OCI-LY3 (cell line): ENCODE measurements at regions not wholly inside any gene's neighbourhood (a gene's known extent, or its start where the extent isn't known, plus 50 kb on each side); places are given as distances from the start of the nearest gene placed in this dataset.

Source experiments
- H2AFZ ChIP-seq: fragments of 200-600, 300-600 bp; shearing (Covaris generic); 2 replicates; pipeline ENCODE4 v1.6.0; 2014; ENCODE audit warnings: antibody characterized with exemption, low read depth, low read length
- H3K27ac ChIP-seq: fragments of 200-600, 300-600 bp; sonication (generic); 2 replicates; pipeline ENCODE4 v1.5.1; 2014; ENCODE audit warnings: mild to moderate bottlenecking, low read length, moderate library complexity, mixed read lengths
- H3K27me3 ChIP-seq: fragments of 200-600, 300-600 bp; sonication (generic); 2 replicates; pipeline ENCODE4 v1.6.1; 2014; ENCODE audit warnings: low read depth, low read length, mixed read lengths
- H3K36me3 ChIP-seq: fragments of 200-600, 300-600 bp; sonication (generic); replicated peaks from 2 replicates; pipeline ENCODE3; 2014; ENCODE audit warnings: low read depth, low read length, mixed read lengths
- H3K4me1 ChIP-seq: fragments of 300-600, 200-600 bp; sonication (generic); 2 replicates; pipeline ENCODE4 v1.6.1; 2014; ENCODE audit warnings: low read length, mixed read lengths
- H3K4me2 ChIP-seq: fragments of 200-600, 300-600 bp; sonication (generic); 2 replicates; pipeline ENCODE4 v1.6.1; 2014; ENCODE audit warnings: low read length, mixed read lengths
- H3K4me3 ChIP-seq: fragments of 300-600, 200-600 bp; sonication (generic); 2 replicates; pipeline ENCODE4 v1.5.1; 2014; ENCODE audit warnings: antibody characterized with exemption, mild to moderate bottlenecking, low read length, moderate library complexity
- H3K79me2 ChIP-seq: fragments of 300-600, 200-600 bp; shearing (Covaris generic); 2 replicates; pipeline ENCODE4 v1.6.1; 2014; ENCODE audit warnings: mild to moderate bottlenecking, low read length, mixed read lengths
- H3K9ac ChIP-seq: fragments of 300-600, 200-600 bp; shearing (Covaris generic); 2 replicates; pipeline ENCODE4 v1.6.0; 2014; ENCODE audit warnings: mild to moderate bottlenecking, low read length, moderate library complexity
- H3K9me3 ChIP-seq: fragments of 200-600, 300-600 bp; shearing (Covaris generic); 2 replicates; pipeline ENCODE4 v1.6.1; 2014; ENCODE audit warnings: low read length, mixed read lengths; ENCODE audit not compliant: insufficient read depth
- H4K20me1 ChIP-seq: fragments of 200-600, 300-600 bp; sonication (generic); 2 replicates; pipeline ENCODE4 v1.6.1; 2016; ENCODE audit warnings: low read length, mixed read lengths; ENCODE audit not compliant: insufficient read depth
- EZH2phosphoT487 ChIP-seq: fragments of 200-600 bp; shearing (Covaris generic); IDR thresholded peaks from 2 replicates; pipeline ENCODE4 v1.6.1; 2018; ENCODE audit warnings: antibody characterized with exemption, mixed run types, low read depth
- TF ChIP-seq, protein P1 (sequence below): fragments of 200-600, 300-600 bp; sonication (generic); IDR thresholded peaks from 2 replicates; pipeline ENCODE4 v1.5.1; 2014; ENCODE audit warnings: antibody characterized with exemption, low read length, low read depth

DNA sequence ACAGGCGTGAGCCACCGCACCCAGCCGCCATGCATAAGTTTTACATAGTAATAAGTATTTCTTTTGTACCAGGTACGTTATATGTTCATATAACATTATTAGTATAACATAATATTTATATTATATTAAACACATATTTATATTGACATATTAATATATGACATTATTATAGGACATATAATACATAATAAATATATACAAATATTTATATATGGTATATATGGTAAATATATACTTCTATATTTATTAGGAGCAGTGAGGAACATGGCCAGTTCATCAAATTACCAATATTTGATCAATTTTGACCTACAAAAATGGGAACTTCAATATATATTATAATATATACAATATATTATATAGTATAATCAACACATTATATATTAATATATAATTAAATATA, 245.9 kb upstream of the FGGY start:
- Histone ChIP-seq H3K27me3 (no peaks in the 10 kb centered on the region), H3K4me1 (peaks cover 23% of the 10 kb centered on the region), H3K36me3 (peaks cover 4% of the 10 kb centered on the region), H2AFZ (no peak overlapping the region), H3K27ac (no peak overlapping the region), H3K4me2 (no peak overlapping the region), H3K9ac (no peak overlapping the region), H3K4me3 (no peak overlapping the region), H3K9me3 (no peaks in the 10 kb centered on the region), H4K20me1 (no peaks in the 10 kb centered on the region), H3K79me2 (no peaks in the 10 kb centered on the region)
- TF ChIP-seq, protein P1, sequence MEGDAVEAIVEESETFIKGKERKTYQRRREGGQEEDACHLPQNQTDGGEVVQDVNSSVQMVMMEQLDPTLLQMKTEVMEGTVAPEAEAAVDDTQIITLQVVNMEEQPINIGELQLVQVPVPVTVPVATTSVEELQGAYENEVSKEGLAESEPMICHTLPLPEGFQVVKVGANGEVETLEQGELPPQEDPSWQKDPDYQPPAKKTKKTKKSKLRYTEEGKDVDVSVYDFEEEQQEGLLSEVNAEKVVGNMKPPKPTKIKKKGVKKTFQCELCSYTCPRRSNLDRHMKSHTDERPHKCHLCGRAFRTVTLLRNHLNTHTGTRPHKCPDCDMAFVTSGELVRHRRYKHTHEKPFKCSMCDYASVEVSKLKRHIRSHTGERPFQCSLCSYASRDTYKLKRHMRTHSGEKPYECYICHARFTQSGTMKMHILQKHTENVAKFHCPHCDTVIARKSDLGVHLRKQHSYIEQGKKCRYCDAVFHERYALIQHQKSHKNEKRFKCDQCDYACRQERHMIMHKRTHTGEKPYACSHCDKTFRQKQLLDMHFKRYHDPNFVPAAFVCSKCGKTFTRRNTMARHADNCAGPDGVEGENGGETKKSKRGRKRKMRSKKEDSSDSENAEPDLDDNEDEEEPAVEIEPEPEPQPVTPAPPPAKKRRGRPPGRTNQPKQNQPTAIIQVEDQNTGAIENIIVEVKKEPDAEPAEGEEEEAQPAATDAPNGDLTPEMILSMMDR = no peak
- TF ChIP-seq EZH2phosphoT487 = no peak

DNA sequence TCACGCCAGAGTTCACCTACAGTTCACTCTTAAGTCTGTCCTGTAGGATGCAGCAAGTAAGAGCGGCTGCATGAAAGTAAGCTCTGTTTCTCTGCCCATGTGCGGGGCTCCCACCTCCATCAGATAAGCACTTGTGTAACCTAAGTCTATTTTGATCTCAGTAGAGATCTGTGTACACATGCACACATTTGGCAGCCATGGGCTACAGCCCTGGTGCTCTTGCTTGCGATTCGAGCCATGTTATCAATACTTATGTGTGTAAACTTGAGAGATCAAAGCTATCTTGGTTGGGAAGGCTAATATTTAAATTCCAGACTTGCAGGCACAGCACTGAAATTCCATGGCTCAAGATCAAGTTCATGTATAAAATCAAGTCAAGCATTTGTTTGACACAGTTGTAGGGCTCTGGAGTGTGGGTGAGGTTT, 244.7 kb upstream of the FGGY start:
- peaks cover 4% of the 10 kb centered on the region for H3K36me3 ChIP-seq
- no peaks in the 10 kb centered on the region for H3K27me3 ChIP-seq
- H3K27ac ChIP-seq = no peak overlapping the region
- no peak overlapping the region for H2AFZ ChIP-seq
- no peak overlapping the region for H3K4me3 ChIP-seq
- no peaks in the 10 kb centered on the region for H3K79me2 ChIP-seq
- no peak for TF ChIP-seq EZH2phosphoT487
- TF ChIP-seq, protein P1 = no peak
- no peak overlapping the region for H3K4me2 ChIP-seq
- peaks cover 12% of the 10 kb centered on the region for H3K4me1 ChIP-seq
- H3K9ac ChIP-seq = no peak overlapping the region
- H3K9me3 ChIP-seq = no peaks in the 10 kb centered on the region
- H4K20me1 ChIP-seq = no peaks in the 10 kb centered on the region

DNA sequence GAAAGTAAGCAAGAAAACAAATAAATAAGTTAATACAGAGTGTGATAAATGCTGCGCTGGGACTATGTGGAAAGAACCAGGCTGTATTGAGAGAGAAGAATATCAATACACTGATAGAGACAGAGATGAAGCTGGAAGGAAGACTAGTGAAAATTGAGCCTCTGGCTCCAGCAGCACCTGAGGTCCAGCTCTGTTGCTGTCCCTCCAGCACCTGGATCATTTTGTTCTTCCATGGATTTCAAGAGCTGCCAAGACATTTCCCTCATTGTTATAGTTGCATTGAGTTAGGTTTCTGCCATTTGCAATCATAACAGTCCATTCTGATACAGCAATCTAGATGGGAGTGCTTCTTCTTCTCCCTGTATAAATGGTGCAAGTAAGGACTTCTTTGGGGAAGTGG, 242.7 kb upstream of the FGGY start:
- Histone ChIP-seq H3K79me2 (no peaks in the 10 kb centered on the region), H4K20me1 (no peaks in the 10 kb centered on the region), H2AFZ (no peak overlapping the region), H3K4me1 (0 out of 2 replicates have a peak, but pooled peaks cover 3% of the 10 kb centered on the region), H3K9ac (no peak overlapping the region), H3K9me3 (no peaks in the 10 kb centered on the region), H3K27ac (no peak overlapping the region), H3K4me3 (no peak overlapping the region), H3K4me2 (no peak overlapping the region), H3K36me3 (no peaks in the 10 kb centered on the region), H3K27me3 (no peaks in the 10 kb centered on the region)
- TF ChIP-seq EZH2phosphoT487 = no peak
- TF ChIP-seq, protein P1 = no peak

DNA sequence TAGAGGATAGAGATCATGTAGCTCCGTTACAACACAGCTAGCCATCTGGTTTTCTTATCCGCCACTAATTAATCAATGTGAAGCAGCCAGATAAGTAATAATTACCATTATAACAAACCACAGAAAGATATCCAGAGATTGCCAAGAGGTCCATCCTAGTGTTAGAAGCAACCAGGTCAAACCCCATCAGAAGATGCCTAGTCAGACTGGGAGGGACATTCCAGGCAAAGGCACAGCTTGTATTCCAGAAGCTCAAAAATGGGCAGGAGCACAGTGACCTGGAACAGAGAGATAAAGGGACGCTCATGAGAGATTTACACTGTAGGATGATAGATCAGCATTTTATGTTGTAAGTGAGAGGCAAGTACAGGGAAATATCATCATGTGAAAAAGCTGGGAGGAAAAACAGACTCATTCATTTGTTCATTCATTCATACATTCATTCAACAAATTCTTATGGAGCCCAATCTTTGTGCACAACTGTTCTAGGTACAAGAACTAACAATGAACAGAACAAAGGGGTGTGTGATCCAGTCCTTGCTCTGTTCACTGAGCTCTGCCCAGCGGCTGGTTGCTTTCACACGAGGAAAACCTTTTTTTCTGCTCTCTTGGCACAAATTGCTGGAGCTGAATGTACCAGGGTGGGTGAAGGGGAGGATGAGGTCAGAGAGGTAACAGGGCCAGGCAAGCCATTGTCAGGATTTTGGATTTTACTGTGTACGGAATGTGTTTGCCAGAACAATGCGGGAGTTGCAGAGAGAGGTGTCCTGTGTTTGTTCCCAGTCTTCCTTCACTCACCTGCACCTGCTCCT, 240.8 kb upstream of the FGGY start:
- no peak overlapping the region for H2AFZ ChIP-seq
- H3K9ac ChIP-seq = no peak overlapping the region
- no peaks in the 10 kb centered on the region for H3K27me3 ChIP-seq
- no peaks in the 10 kb centered on the region for H3K79me2 ChIP-seq
- H3K27ac ChIP-seq = no peak overlapping the region
- no peaks in the 10 kb centered on the region for H3K36me3 ChIP-seq
- H3K4me1 ChIP-seq = no peaks in the 10 kb centered on the region
- H3K9me3 ChIP-seq = no peaks in the 10 kb centered on the region
- TF ChIP-seq, protein P1 = no peak
- TF ChIP-seq EZH2phosphoT487 = no peak
- H3K4me3 ChIP-seq = no peak overlapping the region
- H3K4me2 ChIP-seq = no peak overlapping the region
- no peaks in the 10 kb centered on the region for H4K20me1 ChIP-seq
